SK-N-MC (cell line): ENCODE measurements at regions not wholly inside any gene's neighbourhood (a gene's known extent, or its start where the extent isn't known, plus 50 kb on each side); places are given as distances from the start of the nearest gene placed in this dataset.

Experiments
- EZH2 ChIP-seq: fragments of 200-600 bp; sonication (generic); IDR thresholded peaks from one replicate; pipeline ENCODE4 v1.6.1; 2017; ENCODE audit warnings: antibody characterized with exemption
- POLR2AphosphoS5 ChIP-seq: IDR thresholded peaks from 2 replicates; pipeline ENCODE4 v1.6.1; 2012; ENCODE audit warnings: mild to moderate bottlenecking, low read depth, low read length, borderline replicate concordance

DNA sequence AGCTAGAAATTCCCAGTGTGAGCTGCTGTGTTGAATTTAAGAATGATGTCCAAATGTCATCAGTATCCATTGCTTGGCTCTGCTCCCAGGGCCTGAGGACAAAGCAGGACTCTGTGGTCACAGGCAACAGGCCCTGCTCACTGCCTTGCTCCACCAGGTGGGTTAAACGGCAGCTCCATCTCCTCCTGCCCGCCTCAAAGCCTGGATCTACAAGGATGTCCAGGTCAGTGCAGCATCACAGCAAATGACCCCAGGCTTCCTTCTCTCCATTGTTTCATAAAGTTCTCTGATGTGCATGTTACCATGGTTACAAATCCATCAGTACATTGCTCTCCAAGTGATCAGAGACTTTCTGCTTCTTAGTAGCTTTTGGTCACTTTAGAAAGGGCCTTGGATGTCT lies 322.0 kb upstream of the ZNF32 start:
- TF ChIP-seq EZH2 (no peak), POLR2AphosphoS5 (no peak)
